Activated naive CD8-positive, alpha-beta T cell treated with anti-CD3 and anti-CD28 coated beads, Interleukin-2, amount 50 U/mL, for 24 hours (primary cell): ENCODE measurements at regions not wholly inside any gene's neighbourhood (a gene's known extent, or its start where the extent isn't known, plus 50 kb on each side); places are given as distances from the start of the nearest gene placed in this dataset.
"Not testable (repeated sequence)": the region's sequence is repeated elsewhere in the genome, so short reads cannot be mapped to it uniquely, and the experiment has no call there.

Experiments used
- ATAC-seq: fragments of 150-1000 bp; cut with Tn5 transposase; one replicate; pipeline ENCODE4 v1.10.0; 2021
- DNase-seq: peaks from one replicate; pipeline ENCODE4 v3.0.0; 2021
- H3K27ac Mint-ChIP-seq: one replicate; pipeline ENCODE4 v1.8.0; 2021; ENCODE audit warnings: mild to moderate bottlenecking, mixed read lengths
- H3K27me3 Mint-ChIP-seq: one replicate; pipeline ENCODE4 v1.8.0; 2021; ENCODE audit warnings: mixed read lengths
- H3K36me3 Mint-ChIP-seq: one replicate; pipeline ENCODE4 v1.8.0; 2021; ENCODE audit warnings: low read depth, mixed read lengths
- H3K4me1 Mint-ChIP-seq: one replicate; pipeline ENCODE4 v1.8.0; 2021; ENCODE audit warnings: mixed read lengths
- H3K4me3 Mint-ChIP-seq: one replicate; pipeline ENCODE4 v1.8.0; 2021; ENCODE audit warnings: mild to moderate bottlenecking, moderate library complexity, mixed read lengths
- H3K9me3 Mint-ChIP-seq: one replicate; pipeline ENCODE4 v1.8.0; 2021; ENCODE audit warnings: mixed read lengths

GRCh38 chr11:34830648-34831047 is 85.5 kb downstream of the APIP start:
- Mint-ChIP-seq H3K27me3 (peaks cover 8% of the 10 kb centered on the region), H3K27ac (no peak overlapping the region), H3K4me3 (no peak overlapping the region), H3K36me3 (no peaks in the 10 kb centered on the region), H3K4me1 (no peaks in the 10 kb centered on the region), H3K9me3 (no peaks in the 10 kb centered on the region)
- DNase-seq (no peak), ATAC-seq (no peak)

GRCh38 chr11:34830035-34830434 is 86.1 kb downstream of the APIP start:
- Mint-ChIP-seq H3K36me3 (no peaks in the 10 kb centered on the region), H3K4me3 (no peak overlapping the region), H3K9me3 (no peaks in the 10 kb centered on the region), H3K27me3 (peaks cover 6% of the 10 kb centered on the region), H3K27ac (no peak overlapping the region), H3K4me1 (no peaks in the 10 kb centered on the region)
- no peak for ATAC-seq
- DNase-seq = no peak

- DNase-seq (no peak), ATAC-seq (peak; percentile 17)
- H3K27ac Mint-ChIP-seq = no peak overlapping the region
- no peaks in the 10 kb centered on the region for H3K4me1 Mint-ChIP-seq
- no peaks in the 10 kb centered on the region for H3K36me3 Mint-ChIP-seq
- no peaks in the 10 kb centered on the region for H3K9me3 Mint-ChIP-seq
- no peak overlapping the region for H3K4me3 Mint-ChIP-seq
- H3K27me3 Mint-ChIP-seq = peaks cover 9% of the 10 kb centered on the region
These were observed 89.0 kb downstream of the APIP start for GRCh38 chr11:34827228-34827627.

GRCh38 chr11:34826384-34826726 is 89.8 kb downstream of the APIP start:
- Mint-ChIP-seq H3K4me1 (no peaks in the 10 kb centered on the region), H3K36me3 (no peaks in the 10 kb centered on the region), H3K27ac (no peak overlapping the region), H3K9me3 (no peaks in the 10 kb centered on the region), H3K4me3 (no peak overlapping the region), H3K27me3 (peaks cover 13% of the 10 kb centered on the region)
- no peak for ATAC-seq
- DNase-seq = no peak

GRCh38 chr11:34825670-34826383 is 90.4 kb downstream of the APIP start:
- Mint-ChIP-seq H3K4me3 (no peak overlapping the region), H3K9me3 (no peaks in the 10 kb centered on the region), H3K27me3 (peaks cover 13% of the 10 kb centered on the region), H3K4me1 (peaks cover 3% of the 10 kb centered on the region), H3K27ac (no peak overlapping the region), H3K36me3 (no peaks in the 10 kb centered on the region)
- DNase-seq = no peak
- no peak for ATAC-seq

- ATAC-seq (no peak), DNase-seq (no peak)
- H3K27me3 Mint-ChIP-seq = peaks cover 13% of the 10 kb centered on the region
- H3K36me3 Mint-ChIP-seq = no peaks in the 10 kb centered on the region
- H3K9me3 Mint-ChIP-seq = no peaks in the 10 kb centered on the region
- no peak overlapping the region for H3K4me3 Mint-ChIP-seq
- H3K27ac Mint-ChIP-seq = no peak overlapping the region
- H3K4me1 Mint-ChIP-seq = peaks cover 7% of the 10 kb centered on the region
These were observed 90.9 kb downstream of the APIP start for GRCh38 chr11:34825315-34825669.

- ATAC-seq (no peak), DNase-seq (no peak)
- no peak overlapping the region for H3K27ac Mint-ChIP-seq
- peaks cover 13% of the 10 kb centered on the region for H3K27me3 Mint-ChIP-seq
- H3K36me3 Mint-ChIP-seq = no peaks in the 10 kb centered on the region
- H3K9me3 Mint-ChIP-seq = peaks cover 5% of the 10 kb centered on the region
- peaks cover 14% of the 10 kb centered on the region for H3K4me1 Mint-ChIP-seq
- H3K4me3 Mint-ChIP-seq = no peak overlapping the region
These were observed 91.8 kb downstream of the APIP start for GRCh38 chr11:34824425-34824824.

- Mint-ChIP-seq H3K27ac (no peak overlapping the region), H3K4me3 (no peak overlapping the region), H3K4me1 (peaks cover 14% of the 10 kb centered on the region), H3K27me3 (peaks cover 9% of the 10 kb centered on the region), H3K9me3 (peaks cover 6% of the 10 kb centered on the region), H3K36me3 (no peaks in the 10 kb centered on the region)
- DNase-seq (no peak), ATAC-seq (no peak)
These were observed 92.5 kb downstream of the APIP start for GRCh38 chr11:34823639-34824038.

GRCh38 chr11:34823197-34823596 is 93.0 kb downstream of the APIP start:
- H3K27ac Mint-ChIP-seq = no peak overlapping the region
- H3K4me1 Mint-ChIP-seq = peaks cover 14% of the 10 kb centered on the region
- no peaks in the 10 kb centered on the region for H3K36me3 Mint-ChIP-seq
- peaks cover 6% of the 10 kb centered on the region for H3K9me3 Mint-ChIP-seq
- H3K27me3 Mint-ChIP-seq = peaks cover 9% of the 10 kb centered on the region
- ATAC-seq (no peak), DNase-seq (no peak)
- no peak overlapping the region for H3K4me3 Mint-ChIP-seq

GRCh38 chr11:34819740-34820482 is 96.3 kb downstream of the APIP start:
- H3K4me1 Mint-ChIP-seq = peaks cover 14% of the 10 kb centered on the region
- H3K4me3 Mint-ChIP-seq = no peak overlapping the region
- H3K9me3 Mint-ChIP-seq = peaks cover 16% of the 10 kb centered on the region
- ATAC-seq (peak; percentile 27), DNase-seq (no peak)
- H3K27ac Mint-ChIP-seq = no peak overlapping the region
- peaks cover 17% of the 10 kb centered on the region for H3K27me3 Mint-ChIP-seq
- no peaks in the 10 kb centered on the region for H3K36me3 Mint-ChIP-seq

GRCh38 chr11:34817812-34818211 is 98.4 kb downstream of the APIP start:
- H3K4me3 Mint-ChIP-seq, ATAC-seq, H3K36me3 Mint-ChIP-seq, H3K27ac Mint-ChIP-seq, DNase-seq: not testable (repeated sequence)
- Mint-ChIP-seq H3K4me1 (peaks cover 14% of the 10 kb centered on the region), H3K27me3 (peaks cover 17% of the 10 kb centered on the region), H3K9me3 (peaks cover 21% of the 10 kb centered on the region)

- H3K4me3 Mint-ChIP-seq = no peak overlapping the region
- H3K27me3 Mint-ChIP-seq = peaks cover 15% of the 10 kb centered on the region
- no peaks in the 10 kb centered on the region for H3K36me3 Mint-ChIP-seq
- no peak overlapping the region for H3K27ac Mint-ChIP-seq
- peaks cover 30% of the 10 kb centered on the region for H3K9me3 Mint-ChIP-seq
- peaks cover 14% of the 10 kb centered on the region for H3K4me1 Mint-ChIP-seq
- ATAC-seq = no peak
- no peak for DNase-seq
These were observed 99.4 kb downstream of the APIP start for GRCh38 chr11:34816698-34817213.

- Mint-ChIP-seq H3K27me3 (peaks cover 21% of the 10 kb centered on the region), H3K9me3 (peaks cover 43% of the 10 kb centered on the region), H3K27ac (no peak overlapping the region), H3K4me3 (no peak overlapping the region), H3K36me3 (no peaks in the 10 kb centered on the region), H3K4me1 (no peaks in the 10 kb centered on the region)
- no peak for ATAC-seq
- no peak for DNase-seq
These were observed 103.1 kb downstream of the APIP start for GRCh38 chr11:34812905-34813576.

GRCh38 chr11:34811858-34812257 is 104.3 kb downstream of the APIP start:
- H3K4me3 Mint-ChIP-seq = no peak overlapping the region
- no peak for ATAC-seq
- H3K27ac Mint-ChIP-seq = no peak overlapping the region
- DNase-seq = no peak
- H3K4me1 Mint-ChIP-seq = no peaks in the 10 kb centered on the region
- peaks cover 34% of the 10 kb centered on the region for H3K9me3 Mint-ChIP-seq
- no peaks in the 10 kb centered on the region for H3K36me3 Mint-ChIP-seq
- H3K27me3 Mint-ChIP-seq = peaks cover 18% of the 10 kb centered on the region

GRCh38 chr11:34810107-34810562 is 106.0 kb downstream of the APIP start:
- no peaks in the 10 kb centered on the region for H3K4me1 Mint-ChIP-seq
- H3K9me3 Mint-ChIP-seq = peaks cover 34% of the 10 kb centered on the region
- ATAC-seq = no peak
- no peak overlapping the region for H3K27ac Mint-ChIP-seq
- H3K27me3 Mint-ChIP-seq = peaks cover 24% of the 10 kb centered on the region
- DNase-seq = no peak
- no peaks in the 10 kb centered on the region for H3K36me3 Mint-ChIP-seq
- H3K4me3 Mint-ChIP-seq = no peak overlapping the region
